Common myeloid progenitor, CD34-positive (primary cell): ENCODE measurements at regions not wholly inside any gene's neighbourhood (a gene's known extent, or its start where the extent isn't known, plus 50 kb on each side); places are given as distances from the start of the nearest gene placed in this dataset.

ENCODE experiments used
- CTCF ChIA-PET: fragments of 350-600 bp; sonication (Branson Sonifier 250); formaldehyde crosslinking; loops from one replicate; lab custom pipeline; 2021; ENCODE audit warnings: antibody characterized with exemption; lab: Charles Lee
- POLR2A ChIA-PET: fragments of 350-600 bp; sonication (Branson Sonifier 250); formaldehyde crosslinking; loops from one replicate; lab custom pipeline; 2021; ENCODE audit warnings: antibody characterized with exemption; lab: Charles Lee
- DNase-seq, 3 donors: peaks; one replicate each; pipeline versions ENCODE4 v3.0.0 to v3.0.0-alpha.2; 2013
- H3K27ac ChIP-seq, 2 experiments: 1 replicate in 1 of 2; 2 replicates in 1 of 2; pipeline ENCODE4 v1.7.0; 2013; ENCODE audit warnings: inconsistent platforms in 2 of 2, low read length in 2 of 2, mild to moderate bottlenecking in 2 of 2, low read depth in 1 of 2, moderate library complexity in 1 of 2; ENCODE audit not compliant: severe bottlenecking in 2 of 2, insufficient read depth in 1 of 2, poor library complexity in 1 of 2
- H3K27me3 ChIP-seq, 5 experiments: replicated peaks in 2 of 5; 1 replicate in 3 of 5; 2 replicates in 2 of 5; pipeline versions ENCODE4 v1.6.1 to v1.7.0; 2013; ENCODE audit warnings: low read length in 4 of 5, mild to moderate bottlenecking in 2 of 5, moderate library complexity in 2 of 5, inconsistent platforms in 1 of 5; ENCODE audit not compliant: insufficient read depth in 5 of 5, control insufficient read depth in 4 of 5
- H3K36me3 ChIP-seq, 4 experiments: 1 replicate in 2 of 4; 2 replicates in 2 of 4; pipeline versions ENCODE4 v1.6.1 to v1.7.0; 2013; ENCODE audit warnings: low read length in 3 of 4, control low read depth in 1 of 4, mild to moderate bottlenecking in 1 of 4; ENCODE audit not compliant: control insufficient read depth in 4 of 4, insufficient read depth in 4 of 4
- H3K4me1 ChIP-seq, 4 experiments: 1 replicate in 3 of 4; 2 replicates in 1 of 4; pipeline versions ENCODE4 v1.6.1 to v1.7.1; 2013; ENCODE audit warnings: low read length in 3 of 4, mild to moderate bottlenecking in 3 of 4, control low read depth in 1 of 4, inconsistent platforms in 1 of 4, moderate library complexity in 1 of 4; ENCODE audit not compliant: control insufficient read depth in 4 of 4, insufficient read depth in 4 of 4; ENCODE audit errors: control extremely low read depth in 1 of 4
- H3K4me3 ChIP-seq, 7 experiments: 1 replicate in 4 of 7; 2 replicates in 3 of 7; pipeline versions ENCODE4 v1.5.1 to v1.7.0; 2013; ENCODE audit warnings: mild to moderate bottlenecking in 7 of 7, low read length in 6 of 7, moderate library complexity in 6 of 7, inconsistent platforms in 2 of 7, low read depth in 2 of 7, control low read depth in 1 of 7; ENCODE audit not compliant: insufficient read depth in 4 of 7, control insufficient read depth in 1 of 7; ENCODE audit errors: extremely low read depth in 1 of 7
- H3K9me3 ChIP-seq, 5 experiments: 1 replicate in 4 of 5; 2 replicates in 1 of 5; pipeline versions ENCODE4 v1.6.1 to v1.7.1; 2013; ENCODE audit warnings: low read length in 4 of 5, mild to moderate bottlenecking in 2 of 5, inconsistent platforms in 1 of 5, low read depth in 1 of 5, moderate library complexity in 1 of 5; ENCODE audit not compliant: control insufficient read depth in 4 of 5, insufficient read depth in 2 of 5; ENCODE audit errors: control extremely low read depth in 1 of 5
- WGBS: methylation state at CpG from one replicate; pipeline ENCODE4 v1.1.5; 2013; ENCODE audit not compliant: insufficient coverage; 5-methylcytosine and 5-hydroxymethylcytosine counted together

DNA sequence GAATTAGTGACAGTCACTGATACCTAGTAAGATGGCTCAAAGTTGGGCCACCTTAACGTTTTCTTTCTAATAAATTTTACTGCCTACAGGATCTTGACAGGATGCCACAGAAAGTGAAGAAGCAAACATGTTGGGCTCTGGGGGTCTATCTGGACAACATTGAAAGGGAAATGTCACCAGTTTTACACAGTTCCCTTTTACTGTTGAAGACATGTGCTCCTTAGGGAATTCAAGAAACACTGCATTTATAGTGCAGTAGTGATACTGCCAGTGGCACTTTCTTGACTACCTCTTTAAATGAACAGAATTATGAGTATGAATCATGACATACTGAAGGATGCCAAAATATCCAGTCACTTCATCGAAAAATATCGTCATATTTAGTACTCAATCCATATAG lies 269.3 kb upstream of the SYT10 start:
- Histone ChIP-seq H3K9me3 (no peaks in the 10 kb centered on the region), H3K36me3 (no peaks in the 10 kb centered on the region), H3K27ac (no peak overlapping the region), H3K4me1 (no peaks in the 10 kb centered on the region), H3K27me3 (no peaks in the 10 kb centered on the region), H3K4me3 (no peak overlapping the region)
- ChIA-PET POLR2A (no interaction called here), CTCF (no interaction called here)
- DNase-seq, result no peak
- no CpG with 5 or more reads among the region's 3 CpGs for WGBS

- POLR2A ChIA-PET, result no interaction called here
- no peak overlapping the region for H3K27ac ChIP-seq
- no peaks in the 10 kb centered on the region for H3K36me3 ChIP-seq
- H3K4me3 ChIP-seq, result no peak overlapping the region
- H3K9me3 ChIP-seq, result no peaks in the 10 kb centered on the region
- no peaks in the 10 kb centered on the region for H3K4me1 ChIP-seq
- no peak for DNase-seq
- CTCF ChIA-PET, result no interaction called here
- H3K27me3 ChIP-seq, result no peaks in the 10 kb centered on the region
- 92% methylated on average over 2 of the region's 2 CpGs for WGBS
Observed at GRCh38 chr12:33710548-33710947, 270.9 kb upstream of the SYT10 start.

GRCh38 chr12:33718631-33719030 lies 279.0 kb upstream of the SYT10 start:
- Histone ChIP-seq H3K4me1 (no peaks in the 10 kb centered on the region), H3K27ac (no peak overlapping the region), H3K9me3 (peaks cover 0 to 1% (median 0%) of the 10 kb centered on the region in 5 experiments), H3K4me3 (no peak overlapping the region), H3K36me3 (no peaks in the 10 kb centered on the region), H3K27me3 (no peaks in the 10 kb centered on the region)
- CTCF ChIA-PET, result no interaction called here
- 100% methylated on average over 1 of the region's 2 CpGs for WGBS
- no peak for DNase-seq
- POLR2A ChIA-PET, result no interaction called here

DNA sequence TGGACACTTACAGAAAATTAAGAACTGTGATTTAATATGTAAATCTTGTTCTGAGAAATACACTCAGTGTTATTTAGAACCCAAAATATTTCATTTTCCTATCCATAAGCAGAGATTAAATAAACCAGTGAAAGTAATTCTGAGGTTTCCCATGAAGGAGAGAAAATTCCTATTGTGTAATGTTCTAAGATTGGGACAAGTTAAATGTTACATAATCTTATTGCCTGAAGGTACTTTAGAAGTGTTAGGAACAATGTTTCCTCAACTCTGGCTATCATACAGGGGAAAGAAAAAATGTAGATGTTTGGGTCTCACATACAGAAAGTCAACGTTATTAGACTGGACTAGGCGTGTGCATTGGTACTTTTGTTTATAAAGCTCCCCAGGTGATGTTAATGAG lies 281.9 kb upstream of the SYT10 start:
- no peak for DNase-seq
- H3K36me3 ChIP-seq, result no peaks in the 10 kb centered on the region
- no peak overlapping the region for H3K27ac ChIP-seq
- H3K27me3 ChIP-seq, result no peaks in the 10 kb centered on the region
- H3K9me3 ChIP-seq, result peaks cover 0 to 1% (median 0%) of the 10 kb centered on the region in 5 experiments
- H3K4me3 ChIP-seq, result no peak overlapping the region
- ChIA-PET CTCF (no interaction called here), POLR2A (no interaction called here)
- 100% methylated on average over 2 of the region's 2 CpGs for WGBS
- no peaks in the 10 kb centered on the region for H3K4me1 ChIP-seq

GRCh38 chr12:33724867-33725266 lies 285.2 kb upstream of the SYT10 start:
- H3K4me3 ChIP-seq, result no peak overlapping the region
- H3K27ac ChIP-seq, result no peak overlapping the region
- 50% methylated on average over 1 of the region's 4 CpGs for WGBS
- no peaks in the 10 kb centered on the region for H3K36me3 ChIP-seq
- no peaks in the 10 kb centered on the region for H3K4me1 ChIP-seq
- H3K27me3 ChIP-seq, result no peaks in the 10 kb centered on the region
- ChIA-PET CTCF (no interaction called here), POLR2A (no interaction called here)
- peaks cover 0 to 1% (median 0%) of the 10 kb centered on the region in 5 experiments for H3K9me3 ChIP-seq
- DNase-seq, result no peak

DNA sequence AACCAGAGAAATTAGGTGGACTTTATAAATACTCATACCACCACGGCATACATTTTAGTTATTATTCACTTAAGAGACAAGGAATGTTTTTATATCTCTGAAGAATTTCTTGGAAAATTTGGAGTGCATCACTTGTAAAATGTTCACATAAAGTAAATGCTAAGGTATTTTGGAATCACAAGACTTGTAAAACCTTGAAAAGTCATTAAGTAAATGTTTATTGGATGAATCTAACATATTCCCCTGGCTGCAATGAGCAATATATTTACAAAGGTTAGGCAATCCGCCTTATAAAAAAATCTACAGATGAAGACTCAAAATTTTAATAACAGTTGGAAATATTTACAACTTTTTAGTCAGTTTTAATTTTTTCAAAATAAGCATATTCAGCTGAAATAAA lies 287.4 kb upstream of the ALG10 start:
- POLR2A ChIA-PET, result no interaction called here

GRCh38 chr12:33752854-33753253 lies 269.4 kb upstream of the ALG10 start:
- H3K4me3 ChIP-seq, result no peak overlapping the region
- H3K36me3 ChIP-seq, result no peaks in the 10 kb centered on the region
- H3K4me1 ChIP-seq, result no peaks in the 10 kb centered on the region
- no peaks in the 10 kb centered on the region for H3K27me3 ChIP-seq
- WGBS, result 75% methylated on average over 1 of the region's 1 CpG
- H3K27ac ChIP-seq, result no peak overlapping the region
- DNase-seq, result no peak
- no peaks in the 10 kb centered on the region for H3K9me3 ChIP-seq
- CTCF ChIA-PET, result no interaction called here
- POLR2A ChIA-PET, result no interaction called here

More for the DNA sequence above, 287.4 kb upstream of the ALG10 start:
- WGBS, result no CpG with 5 or more reads among the region's 2 CpGs
- CTCF ChIA-PET, result no interaction called here
- H3K4me3 ChIP-seq, result no peak overlapping the region
- H3K9me3 ChIP-seq, result no peaks in the 10 kb centered on the region
- no peak overlapping the region for H3K27ac ChIP-seq
- H3K4me1 ChIP-seq, result no peaks in the 10 kb centered on the region
- H3K36me3 ChIP-seq, result no peaks in the 10 kb centered on the region
- DNase-seq, result no peak
- H3K27me3 ChIP-seq, result no peaks in the 10 kb centered on the region
